GM10266 (cell line): ENCODE measurements at regions not wholly inside any gene's neighbourhood (a gene's known extent, or its start where the extent isn't known, plus 50 kb on each side); places are given as distances from the start of the nearest gene placed in this dataset.

Source experiments
- DNase-seq: peaks from one replicate; pipeline ENCODE4 v3.0.0; 2012; ENCODE audit errors: extremely low spot score
- CTCF ChIP-seq: IDR thresholded peaks from 2 replicates; pipeline ENCODE4 v1.5.1; 2012; ENCODE audit warnings: mild to moderate bottlenecking, low read depth; ENCODE audit not compliant: control insufficient read depth, insufficient read depth; ENCODE audit errors: missing control alignments

GRCh38 chr21:22138297-22139016, 1140.2 kb downstream of the NCAM2 start:
- no peak for TF ChIP-seq CTCF
- no peak for DNase-seq

- no peak for DNase-seq
- no peak for TF ChIP-seq CTCF
Measured at GRCh38 chr21:22145545-22145944, 1147.3 kb downstream of the NCAM2 start.

GRCh38 chr21:22154579-22155274, 1156.5 kb downstream of the NCAM2 start:
- TF ChIP-seq CTCF, result no peak
- DNase-seq, result no peak

GRCh38 chr21:22164912-22165311, 1166.7 kb downstream of the NCAM2 start:
- DNase-seq, result no peak
- TF ChIP-seq CTCF, result no peak

- no peak for DNase-seq
- no peak for TF ChIP-seq CTCF
Measured at GRCh38 chr21:22174746-22175145, 1176.5 kb downstream of the NCAM2 start.

- TF ChIP-seq CTCF, result no peak
- no peak for DNase-seq
Measured at GRCh38 chr21:22189278-22189677, 1191.1 kb downstream of the NCAM2 start.

GRCh38 chr21:22191581-22191980, 1193.4 kb downstream of the NCAM2 start:
- no peak for TF ChIP-seq CTCF
- no peak for DNase-seq
